ENCODE measurements at regions not wholly inside any gene's neighbourhood (a gene's known extent, or its start where the extent isn't known, plus 50 kb on each side); places are given as distances from the start of the nearest gene placed in this dataset.

DNA sequence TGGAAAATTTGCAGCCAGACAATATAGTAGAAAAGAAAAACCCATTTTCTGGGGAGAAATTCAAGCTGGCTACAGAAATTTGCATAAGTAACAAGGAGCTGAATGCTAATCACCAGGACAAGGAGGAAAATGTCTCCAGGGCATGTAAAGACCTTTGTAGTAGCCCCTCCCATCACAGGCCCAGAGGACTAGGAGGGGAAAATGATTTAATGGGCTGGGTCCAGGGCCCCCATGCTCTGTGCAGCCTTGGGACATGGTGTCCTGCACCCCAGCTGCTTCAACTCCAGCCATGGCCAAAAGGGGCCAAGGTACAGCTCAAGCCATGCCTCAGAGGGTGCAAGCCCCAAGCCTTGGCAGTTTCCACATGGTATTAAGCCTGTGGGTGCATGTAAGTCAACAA is 197.6 kb upstream of the POU1F1 start:
- TF ChIP-seq, protein P1, sequence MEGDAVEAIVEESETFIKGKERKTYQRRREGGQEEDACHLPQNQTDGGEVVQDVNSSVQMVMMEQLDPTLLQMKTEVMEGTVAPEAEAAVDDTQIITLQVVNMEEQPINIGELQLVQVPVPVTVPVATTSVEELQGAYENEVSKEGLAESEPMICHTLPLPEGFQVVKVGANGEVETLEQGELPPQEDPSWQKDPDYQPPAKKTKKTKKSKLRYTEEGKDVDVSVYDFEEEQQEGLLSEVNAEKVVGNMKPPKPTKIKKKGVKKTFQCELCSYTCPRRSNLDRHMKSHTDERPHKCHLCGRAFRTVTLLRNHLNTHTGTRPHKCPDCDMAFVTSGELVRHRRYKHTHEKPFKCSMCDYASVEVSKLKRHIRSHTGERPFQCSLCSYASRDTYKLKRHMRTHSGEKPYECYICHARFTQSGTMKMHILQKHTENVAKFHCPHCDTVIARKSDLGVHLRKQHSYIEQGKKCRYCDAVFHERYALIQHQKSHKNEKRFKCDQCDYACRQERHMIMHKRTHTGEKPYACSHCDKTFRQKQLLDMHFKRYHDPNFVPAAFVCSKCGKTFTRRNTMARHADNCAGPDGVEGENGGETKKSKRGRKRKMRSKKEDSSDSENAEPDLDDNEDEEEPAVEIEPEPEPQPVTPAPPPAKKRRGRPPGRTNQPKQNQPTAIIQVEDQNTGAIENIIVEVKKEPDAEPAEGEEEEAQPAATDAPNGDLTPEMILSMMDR (tag by site-specific recombination; IDR thresholded peaks at IDR 0.05) = no peak
- TF ChIP-seq, protein P2, sequence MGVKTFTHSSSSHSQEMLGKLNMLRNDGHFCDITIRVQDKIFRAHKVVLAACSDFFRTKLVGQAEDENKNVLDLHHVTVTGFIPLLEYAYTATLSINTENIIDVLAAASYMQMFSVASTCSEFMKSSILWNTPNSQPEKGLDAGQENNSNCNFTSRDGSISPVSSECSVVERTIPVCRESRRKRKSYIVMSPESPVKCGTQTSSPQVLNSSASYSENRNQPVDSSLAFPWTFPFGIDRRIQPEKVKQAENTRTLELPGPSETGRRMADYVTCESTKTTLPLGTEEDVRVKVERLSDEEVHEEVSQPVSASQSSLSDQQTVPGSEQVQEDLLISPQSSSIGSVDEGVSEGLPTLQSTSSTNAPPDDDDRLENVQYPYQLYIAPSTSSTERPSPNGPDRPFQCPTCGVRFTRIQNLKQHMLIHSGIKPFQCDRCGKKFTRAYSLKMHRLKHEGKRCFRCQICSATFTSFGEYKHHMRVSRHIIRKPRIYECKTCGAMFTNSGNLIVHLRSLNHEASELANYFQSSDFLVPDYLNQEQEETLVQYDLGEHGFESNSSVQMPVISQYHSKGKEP (tag by site-specific recombination; IDR thresholded peaks at IDR 0.05) = no peak
- TF ChIP-seq ZNF239 (tag by site-specific recombination; IDR thresholded peaks at IDR 0.05) (no peak), ZNF24 (tag by site-specific recombination; IDR thresholded peaks at IDR 0.05) (no peak)

Data from HEK293 (cell line).